ENCODE measurements at regions not wholly inside any gene's neighbourhood (a gene's known extent, or its start where the extent isn't known, plus 50 kb on each side); places are given as distances from the start of the nearest gene placed in this dataset.
"Not testable (repeated sequence)": the region's sequence is repeated elsewhere in the genome, so short reads cannot be mapped to it uniquely, and the experiment has no call there.

GRCh38 chrX:82732861-82733260 is 775.2 kb upstream of the POU3F4 start:
- Histone ChIP-seq H3K79me2 (ENCODE audit: insufficient read depth, low read length) (no peaks in the 10 kb centered on the region), H3K4me3 (replicated peaks in 1 of 3; ENCODE audit: low read depth in 2 of 3, low read length in 3 of 3) (no peak overlapping the region), H2AFZ (ENCODE audit: insufficient read depth, low read depth, low read length, poor library complexity, severe bottlenecking) (no peak overlapping the region), H4K20me1 (ENCODE audit: insufficient read depth, low read length) (no peaks in the 10 kb centered on the region), H3K27me3 (ENCODE audit: control insufficient read depth in 2 of 2, insufficient read depth in 2 of 2, low read length in 2 of 2) (no peaks in the 10 kb centered on the region), H3K4me1 (ENCODE audit: control insufficient read depth in 1 of 2, insufficient read depth in 2 of 2, low read length in 2 of 2) (no peaks in the 10 kb centered on the region), H3K4me2 (replicated peaks; ENCODE audit: extremely low read depth, low read length, poor library complexity, severe bottlenecking) (no peak overlapping the region), H3K36me3 (replicated peaks in 1 of 2; ENCODE audit: control insufficient read depth in 1 of 2, insufficient read depth in 2 of 2, low read length in 2 of 2) (no peaks in the 10 kb centered on the region), H3K9me3 (replicated peaks in 1 of 2; ENCODE audit: control insufficient read depth in 1 of 2, insufficient read depth in 1 of 2, low read length in 2 of 2) (no peaks in the 10 kb centered on the region), H3K27ac (ENCODE audit: low read depth in 1 of 2, low read length in 2 of 2) (no peak overlapping the region), H3K9ac (ENCODE audit: insufficient read depth, low read length, poor library complexity, severe bottlenecking) (no peak overlapping the region)
- no peak for DNase-seq
- H3K4me3 Mint-ChIP-seq: no peak overlapping the region
- H3K27me3 Mint-ChIP-seq (ENCODE audit: low read depth in 3 of 3): peaks cover 0 to 2% (median 2%) of the 10 kb centered on the region in 3 donors
- intact Hi-C loops (cut with micrococcal nuclease): no loop called here
- TF ChIP-seq CTCF (IDR thresholded peaks at IDR 0.05): no peak
- no peak overlapping the region for H3K27ac Mint-ChIP-seq
- no peaks in the 10 kb centered on the region for H3K4me1 Mint-ChIP-seq
- WGBS (ENCODE audit: insufficient coverage): no CpG with 5 or more reads among the region's 1 CpG
- H3K36me3 Mint-ChIP-seq: no peaks in the 10 kb centered on the region
- H3K9me3 Mint-ChIP-seq: peaks cover 0 to 4% (median 0%) of the 10 kb centered on the region in 7 donors

- H3K4me3 Mint-ChIP-seq: no peak overlapping the region
- no peak overlapping the region for H3K9ac ChIP-seq (ENCODE audit: insufficient read depth, low read length, poor library complexity, severe bottlenecking)
- intact Hi-C loops (cut with micrococcal nuclease): no loop called here
Observed at GRCh38 chrX:82734140-82734539, 774.0 kb upstream of the POU3F4 start.

GRCh38 chrX:82738313-82738712 is 769.8 kb upstream of the POU3F4 start:
- H4K20me1 ChIP-seq (ENCODE audit: insufficient read depth, low read length); DNase-seq; H3K27me3 Mint-ChIP-seq (ENCODE audit: low read depth in 3 of 3); H3K36me3 ChIP-seq (replicated peaks in 1 of 2; ENCODE audit: control insufficient read depth in 1 of 2, insufficient read depth in 2 of 2, low read length in 2 of 2); H3K4me2 ChIP-seq (replicated peaks; ENCODE audit: extremely low read depth, low read length, poor library complexity, severe bottlenecking); H3K79me2 ChIP-seq (ENCODE audit: insufficient read depth, low read length); H3K27ac Mint-ChIP-seq; H3K4me1 Mint-ChIP-seq; intact Hi-C loops (cut with micrococcal nuclease); H3K36me3 Mint-ChIP-seq; H3K27ac ChIP-seq (ENCODE audit: low read depth in 1 of 2, low read length in 2 of 2); H3K4me3 Mint-ChIP-seq; H3K4me3 ChIP-seq (replicated peaks in 1 of 3; ENCODE audit: low read depth in 2 of 3, low read length in 3 of 3); H2AFZ ChIP-seq (ENCODE audit: insufficient read depth, low read depth, low read length, poor library complexity, severe bottlenecking); H3K4me1 ChIP-seq (ENCODE audit: control insufficient read depth in 1 of 2, insufficient read depth in 2 of 2, low read length in 2 of 2); H3K9ac ChIP-seq (ENCODE audit: insufficient read depth, low read length, poor library complexity, severe bottlenecking); H3K9me3 ChIP-seq (replicated peaks in 1 of 2; ENCODE audit: control insufficient read depth in 1 of 2, insufficient read depth in 1 of 2, low read length in 2 of 2); H3K9me3 Mint-ChIP-seq; H3K27me3 ChIP-seq (ENCODE audit: control insufficient read depth in 2 of 2, insufficient read depth in 2 of 2, low read length in 2 of 2): not testable (repeated sequence)
- no CpG with 5 or more reads among the region's 20 CpGs for WGBS (ENCODE audit: insufficient coverage)

More at GRCh38 chrX:82734140-82734539, 774.0 kb upstream of the POU3F4 start:
- Histone ChIP-seq H3K27me3 (ENCODE audit: control insufficient read depth in 2 of 2, insufficient read depth in 2 of 2, low read length in 2 of 2) (no peaks in the 10 kb centered on the region), H3K4me1 (ENCODE audit: control insufficient read depth in 1 of 2, insufficient read depth in 2 of 2, low read length in 2 of 2) (no peaks in the 10 kb centered on the region), H3K9me3 (replicated peaks in 1 of 2; ENCODE audit: control insufficient read depth in 1 of 2, insufficient read depth in 1 of 2, low read length in 2 of 2) (no peaks in the 10 kb centered on the region), H3K4me2 (replicated peaks; ENCODE audit: extremely low read depth, low read length, poor library complexity, severe bottlenecking) (no peak overlapping the region), H3K36me3 (replicated peaks in 1 of 2; ENCODE audit: control insufficient read depth in 1 of 2, insufficient read depth in 2 of 2, low read length in 2 of 2) (no peaks in the 10 kb centered on the region), H3K27ac (ENCODE audit: low read depth in 1 of 2, low read length in 2 of 2) (no peak overlapping the region), H3K4me3 (replicated peaks in 1 of 3; ENCODE audit: low read depth in 2 of 3, low read length in 3 of 3) (no peak overlapping the region), H2AFZ (ENCODE audit: insufficient read depth, low read depth, low read length, poor library complexity, severe bottlenecking) (no peak overlapping the region), H3K79me2 (ENCODE audit: insufficient read depth, low read length) (no peaks in the 10 kb centered on the region), H4K20me1 (ENCODE audit: insufficient read depth, low read length) (no peaks in the 10 kb centered on the region)
- Mint-ChIP-seq H3K27me3 (ENCODE audit: low read depth in 3 of 3) (peaks cover 0 to 2% (median 0%) of the 10 kb centered on the region in 3 donors), H3K9me3 (peaks cover 0 to 3% (median 0%) of the 10 kb centered on the region in 7 donors), H3K36me3 (no peaks in the 10 kb centered on the region), H3K27ac (no peak overlapping the region), H3K4me1 (no peaks in the 10 kb centered on the region)
- no peak for DNase-seq
- no peak for TF ChIP-seq CTCF (IDR thresholded peaks at IDR 0.05)
